ENCODE measurements at regions not wholly inside any gene's neighbourhood (a gene's known extent, or its start where the extent isn't known, plus 50 kb on each side); places are given as distances from the start of the nearest gene placed in this dataset.

- DNase-seq, result no peak
Observed at GRCh38 chr6:53412751-53413150, 64.0 kb upstream of the ELOVL5 start.

- DNase-seq, result no peak
Observed at GRCh38 chr6:53412021-53412715, 63.4 kb upstream of the ELOVL5 start.

- DNase-seq, result no peak
Observed at GRCh38 chr6:53411451-53411850, 62.7 kb upstream of the ELOVL5 start.

GRCh38 chr6:53410508-53411258 lies 61.9 kb upstream of the ELOVL5 start:
- peak; percentile 5 for DNase-seq

- DNase-seq, result no peak
Observed at GRCh38 chr6:53408826-53409225, 60.1 kb upstream of the ELOVL5 start.

GRCh38 chr6:53399027-53399344 lies 50.2 kb upstream of the ELOVL5 start:
- DNase-seq, result no peak

GRCh38 chr6:53398247-53399026 lies 49.7 kb upstream of the ELOVL5 start:
- DNase-seq, result no peak

Measured in NK-92 treated with Interleukin-12 subunit alpha and Interleukin-12 subunit beta, amount 100 ng/mL, for 24 hours (cell line).